Natural killer cell treated with Interleukin-12 subunit alpha and Interleukin-12 subunit beta and Interleukin-15 and Interleukin-18, amount 100 ng/mL, for 72 hours (primary cell): ENCODE measurements at regions not wholly inside any gene's neighbourhood (a gene's known extent, or its start where the extent isn't known, plus 50 kb on each side); places are given as distances from the start of the nearest gene placed in this dataset.

Experiments used
- ATAC-seq, 2 donors: fragments of 150-1000 bp; cut with Tn5 transposase in 1 of 2; sonication (Bioruptor Pico), chemical (Tn5 transposase) in 1 of 2; 2 replicates each; pipeline ENCODE4 v1.10.0; 2021
- DNase-seq: peaks from one replicate; pipeline ENCODE4 v3.0.0; 2022; ENCODE audit warnings: low spot score
- H3K27ac Mint-ChIP-seq, 2 donors: 1 replicate in 1 of 2; 2 replicates in 1 of 2; pipeline ENCODE4 v1.8.0; 2022; ENCODE audit warnings: mixed read lengths in 2 of 2, mild to moderate bottlenecking in 1 of 2, moderate library complexity in 1 of 2
- H3K27me3 Mint-ChIP-seq, 2 donors: 1 replicate in 1 of 2; 2 replicates in 1 of 2; pipeline ENCODE4 v1.8.0; 2022; ENCODE audit warnings: mixed read lengths in 2 of 2
- H3K36me3 Mint-ChIP-seq: one replicate; pipeline ENCODE4 v1.8.0; 2022; ENCODE audit warnings: mixed read lengths
- H3K4me1 Mint-ChIP-seq, 2 donors: 1 replicate in 1 of 2; 2 replicates in 1 of 2; pipeline ENCODE4 v1.8.0; 2022; ENCODE audit warnings: low read depth in 2 of 2, mixed read lengths in 2 of 2, mild to moderate bottlenecking in 1 of 2
- H3K4me3 Mint-ChIP-seq: one replicate; pipeline ENCODE4 v1.8.0; 2022; ENCODE audit warnings: mixed read lengths
- H3K9me3 Mint-ChIP-seq: 2 replicates; pipeline ENCODE4 v1.8.0; 2022; ENCODE audit warnings: mixed read lengths

DNA sequence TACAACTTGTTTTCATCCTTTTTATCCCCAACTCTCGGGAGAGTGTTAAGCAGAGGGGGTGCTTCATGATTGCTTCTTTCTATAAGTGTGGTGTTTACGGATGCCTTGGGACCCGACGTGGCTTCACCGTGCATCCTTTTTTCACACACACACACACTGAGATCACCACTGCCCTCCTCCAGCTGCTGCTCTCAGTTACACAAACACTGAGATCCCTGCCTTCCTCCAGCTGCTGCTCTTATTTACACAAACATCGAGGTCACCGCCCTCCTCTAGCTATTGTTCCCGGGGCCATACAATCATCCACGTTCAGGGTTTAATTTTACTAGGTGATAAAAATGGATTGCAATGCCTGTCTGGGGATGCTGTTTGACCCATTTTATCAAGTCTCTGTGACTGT lies 155.4 kb upstream of the FAM9B start:
- DNase-seq (no peak), ATAC-seq (no peak)
- Mint-ChIP-seq H3K27me3 (peaks cover 0 to 20% of the 10 kb centered on the region in 2 donors), H3K36me3 (no peaks in the 10 kb centered on the region), H3K27ac (no peak overlapping the region), H3K4me1 (peaks cover 0 to 2% of the 10 kb centered on the region in 2 donors), H3K9me3 (no peaks in the 10 kb centered on the region), H3K4me3 (no peak overlapping the region)

DNA sequence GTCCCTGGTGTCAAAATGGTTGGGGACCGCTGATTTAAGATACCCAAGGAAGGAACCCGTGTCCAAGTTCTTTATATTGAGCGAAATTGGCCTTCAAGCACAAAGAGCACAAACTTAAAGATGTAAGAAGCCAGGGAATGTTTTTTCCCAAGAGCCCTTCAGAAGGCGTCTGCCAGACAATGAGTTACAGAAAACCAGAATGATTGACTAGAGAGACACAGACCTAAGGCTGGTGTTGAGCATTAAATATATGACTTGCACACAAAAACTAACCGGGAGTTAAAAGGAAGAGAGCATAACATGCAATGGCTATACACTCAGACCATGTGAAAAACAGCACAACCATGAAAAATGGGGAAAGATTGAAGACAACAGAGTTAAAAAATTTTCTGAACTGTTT lies 157.5 kb upstream of the FAM9B start:
- H3K4me1 Mint-ChIP-seq, result peaks cover 0 to 2% of the 10 kb centered on the region in 2 donors
- H3K27ac Mint-ChIP-seq, result no peak overlapping the region
- H3K36me3 Mint-ChIP-seq, result no peaks in the 10 kb centered on the region
- ATAC-seq (no peak), DNase-seq (no peak)
- no peaks in the 10 kb centered on the region for H3K9me3 Mint-ChIP-seq
- H3K4me3 Mint-ChIP-seq, result no peak overlapping the region
- H3K27me3 Mint-ChIP-seq, result peaks cover 0 to 17% of the 10 kb centered on the region in 2 donors

DNA sequence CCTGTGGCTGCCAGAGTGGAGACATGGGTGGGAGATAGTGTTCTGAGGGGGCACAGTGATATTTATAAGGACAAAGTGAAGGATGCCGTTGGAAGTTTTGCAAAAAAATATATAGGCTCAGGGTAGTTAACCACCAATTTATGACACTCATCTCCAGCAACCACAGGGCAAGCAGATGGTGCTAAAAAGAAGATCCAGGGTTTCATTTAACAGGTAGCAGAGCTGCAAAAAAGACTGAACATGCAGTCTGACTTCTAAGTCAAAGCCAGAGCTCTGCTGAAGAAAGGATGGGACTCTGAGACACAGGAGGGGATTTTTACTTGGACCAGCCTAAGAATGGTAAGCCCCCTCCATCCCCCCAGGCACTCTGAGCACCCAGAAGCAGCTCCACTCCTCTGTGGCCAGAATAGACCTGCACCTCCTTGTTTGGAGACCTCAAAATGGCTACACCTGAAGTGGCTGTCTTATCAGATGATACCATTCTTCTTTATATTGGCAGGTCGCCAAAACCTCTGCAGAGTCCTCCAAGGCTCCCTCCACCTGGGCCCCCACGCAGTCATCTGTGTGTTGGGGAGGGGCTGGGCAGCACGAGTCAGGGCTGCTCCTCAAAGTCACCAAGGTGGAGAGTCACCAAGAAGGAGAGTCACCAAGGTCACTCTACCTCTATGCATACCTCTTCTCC lies 161.4 kb upstream of the FAM9B start:
- no peak overlapping the region for H3K27ac Mint-ChIP-seq
- peaks cover 0 to 2% of the 10 kb centered on the region in 2 donors for H3K4me1 Mint-ChIP-seq
- no peak for ATAC-seq
- no peaks in the 10 kb centered on the region for H3K9me3 Mint-ChIP-seq
- H3K27me3 Mint-ChIP-seq, result peaks cover 0 to 5% of the 10 kb centered on the region in 2 donors
- H3K4me3 Mint-ChIP-seq, result no peak overlapping the region
- no peaks in the 10 kb centered on the region for H3K36me3 Mint-ChIP-seq
- no peak for DNase-seq

DNA sequence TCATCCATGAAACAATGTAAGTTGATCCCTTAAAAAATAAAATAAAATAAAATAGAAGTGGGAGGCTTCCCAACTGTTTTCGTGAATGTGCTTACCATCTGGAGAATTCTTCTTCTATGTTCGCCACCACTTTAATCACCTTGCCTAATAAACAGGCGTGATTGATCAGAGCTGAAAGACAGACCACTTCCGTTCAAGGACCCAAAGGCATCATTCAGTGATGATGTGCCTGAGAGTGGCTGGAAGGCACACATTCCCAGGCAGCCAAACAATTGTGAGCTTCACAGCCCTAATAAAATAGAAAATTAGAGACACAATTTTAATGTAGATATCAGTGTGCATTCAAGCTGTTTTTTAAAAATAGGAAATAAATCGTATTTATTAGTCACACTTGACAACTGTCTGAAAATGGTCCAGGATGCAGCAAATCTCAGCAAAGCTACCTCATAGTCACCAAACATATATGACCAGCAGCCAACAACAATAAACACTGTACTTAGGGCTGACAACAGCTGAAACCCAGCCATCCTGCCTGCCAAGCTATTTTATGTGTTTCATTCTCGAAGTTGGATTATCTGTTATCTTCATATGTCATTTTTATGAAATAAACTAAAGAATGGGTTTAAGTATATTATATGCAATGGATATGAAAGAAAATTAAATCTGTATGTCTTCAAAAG lies 163.2 kb upstream of the FAM9B start:
- Mint-ChIP-seq H3K27me3 (peaks cover 0 to 5% of the 10 kb centered on the region in 2 donors), H3K9me3 (no peaks in the 10 kb centered on the region), H3K4me3 (no peak overlapping the region), H3K36me3 (no peaks in the 10 kb centered on the region), H3K27ac (no peak overlapping the region), H3K4me1 (peaks cover 0 to 2% of the 10 kb centered on the region in 2 donors)
- ATAC-seq (no peak), DNase-seq (no peak)

DNA sequence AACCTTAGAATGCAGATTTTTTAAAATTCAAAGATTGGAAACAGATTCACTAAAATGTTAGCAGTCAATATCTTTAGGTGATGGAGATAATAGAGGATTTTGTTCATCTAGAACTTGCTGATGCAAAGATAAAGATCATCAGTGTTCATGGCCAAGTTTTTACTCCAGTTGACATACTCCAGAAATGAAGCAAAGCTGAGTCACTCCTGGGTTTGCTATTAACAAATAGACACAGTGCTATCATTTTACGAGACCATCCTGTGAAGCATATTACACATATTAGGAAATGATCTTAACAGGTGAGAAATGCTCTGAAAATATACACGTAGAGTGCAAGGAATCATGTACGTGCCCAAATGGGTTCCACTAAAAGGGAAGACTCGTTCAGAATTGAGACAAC lies 170.6 kb upstream of the FAM9B start:
- H3K27ac Mint-ChIP-seq, result peak overlapping the region; percentile 45 to 84
- ATAC-seq (no peak), DNase-seq (no peak)
- no peaks in the 10 kb centered on the region for H3K36me3 Mint-ChIP-seq
- peak overlapping the region; percentile 71 for H3K4me3 Mint-ChIP-seq
- peaks cover 0 to 8% of the 10 kb centered on the region in 2 donors for H3K27me3 Mint-ChIP-seq
- peaks cover 24 to 28% of the 10 kb centered on the region in 2 donors for H3K4me1 Mint-ChIP-seq
- H3K9me3 Mint-ChIP-seq, result peaks cover 3% of the 10 kb centered on the region

DNA sequence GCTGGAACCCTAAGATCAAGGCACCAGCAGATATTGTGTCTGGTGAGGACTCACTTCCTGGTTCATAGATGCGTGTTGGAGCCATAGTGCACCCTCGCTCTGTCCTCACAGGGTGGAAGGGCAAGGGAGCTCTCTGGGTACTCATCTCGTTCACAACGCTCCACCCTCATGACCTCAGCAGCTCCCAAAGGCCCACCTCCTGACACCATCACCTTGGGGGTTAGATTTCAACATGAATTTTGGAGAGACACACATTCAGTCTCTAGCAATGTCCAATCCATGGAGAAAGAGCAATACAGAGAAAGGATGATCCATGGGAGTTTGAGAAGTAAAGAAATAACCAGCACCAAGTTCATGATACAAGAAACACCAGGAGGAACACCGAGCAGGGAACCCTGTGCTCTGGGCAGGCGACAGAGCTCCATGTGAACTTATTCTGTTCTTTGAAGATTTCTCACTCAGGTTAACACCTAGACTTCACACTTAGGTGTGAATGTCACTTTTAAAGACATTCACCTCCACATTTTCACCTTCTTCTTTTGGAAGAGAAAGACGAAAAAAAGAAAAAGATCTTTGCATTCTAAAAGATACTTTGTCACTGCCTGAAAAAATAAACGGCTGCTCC lies 171.8 kb upstream of the FAM9B start:
- ATAC-seq, result peak; percentile 79 to 81
- no peak for DNase-seq
- H3K4me3 Mint-ChIP-seq, result peak overlapping the region; percentile 71

DNA sequence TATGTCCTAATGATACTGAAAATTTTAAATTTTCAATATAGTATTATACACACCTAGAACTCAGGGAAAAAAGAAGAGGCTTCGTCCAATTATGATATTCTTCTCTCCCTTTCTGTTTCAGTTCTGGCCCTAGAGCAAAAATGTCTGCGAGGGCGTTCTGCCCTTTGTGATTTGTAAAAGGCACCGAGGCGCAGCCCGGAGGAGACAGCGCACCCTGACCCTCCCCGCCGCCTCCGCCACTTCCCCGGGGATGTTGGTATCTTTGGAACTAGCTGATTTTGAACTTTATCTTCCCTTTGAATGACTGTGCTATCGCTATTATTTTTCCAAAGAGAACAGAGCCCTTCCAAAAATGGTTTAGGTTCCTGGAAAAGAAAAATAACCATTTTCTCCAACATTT lies 173.2 kb upstream of the FAM9B start:
- Mint-ChIP-seq H3K9me3 (peaks cover 3% of the 10 kb centered on the region), H3K27me3 (peaks cover 0 to 8% of the 10 kb centered on the region in 2 donors), H3K36me3 (no peaks in the 10 kb centered on the region), H3K4me3 (peak overlapping the region; percentile 71), H3K27ac (peak overlapping the region in 1 of 2 donors; percentile 84), H3K4me1 (peaks cover 24 to 28% of the 10 kb centered on the region in 2 donors)
- ATAC-seq, result no peak
- no peak for DNase-seq

More for the DNA sequence above, 171.8 kb upstream of the FAM9B start:
- no peaks in the 10 kb centered on the region for H3K36me3 Mint-ChIP-seq
- H3K27ac Mint-ChIP-seq, result peak overlapping the region; percentile 45 to 84
- peaks cover 24 to 28% of the 10 kb centered on the region in 2 donors for H3K4me1 Mint-ChIP-seq
- H3K27me3 Mint-ChIP-seq, result peaks cover 0 to 8% of the 10 kb centered on the region in 2 donors
- H3K9me3 Mint-ChIP-seq, result peaks cover 3% of the 10 kb centered on the region

DNA sequence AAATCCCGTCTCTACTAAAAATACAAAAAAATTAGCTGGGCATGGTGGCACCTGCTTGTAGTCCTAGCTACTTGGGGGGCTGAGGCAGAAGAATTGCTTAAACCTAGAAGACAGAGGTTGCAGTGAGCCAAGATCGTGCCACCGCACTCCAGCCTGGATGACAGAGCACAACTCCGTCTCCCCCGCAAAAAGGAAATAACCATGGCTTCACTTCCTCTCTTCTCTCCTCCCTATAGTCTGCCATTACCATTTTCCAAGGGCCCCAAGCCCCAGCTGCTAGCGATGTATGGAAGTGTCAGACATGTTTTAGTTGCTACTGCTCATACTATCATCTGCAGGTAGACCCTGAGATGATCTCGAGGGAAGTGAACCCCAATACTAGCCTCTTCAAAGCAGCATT lies 177.3 kb upstream of the FAM9B start:
- H3K36me3 Mint-ChIP-seq, result no peaks in the 10 kb centered on the region
- DNase-seq (no peak), ATAC-seq (no peak)
- H3K27me3 Mint-ChIP-seq, result peaks cover 6 to 10% of the 10 kb centered on the region in 2 donors
- H3K9me3 Mint-ChIP-seq, result no peaks in the 10 kb centered on the region
- H3K27ac Mint-ChIP-seq, result no peak overlapping the region
- peaks cover 6 to 7% of the 10 kb centered on the region in 2 donors for H3K4me1 Mint-ChIP-seq
- no peak overlapping the region for H3K4me3 Mint-ChIP-seq

DNA sequence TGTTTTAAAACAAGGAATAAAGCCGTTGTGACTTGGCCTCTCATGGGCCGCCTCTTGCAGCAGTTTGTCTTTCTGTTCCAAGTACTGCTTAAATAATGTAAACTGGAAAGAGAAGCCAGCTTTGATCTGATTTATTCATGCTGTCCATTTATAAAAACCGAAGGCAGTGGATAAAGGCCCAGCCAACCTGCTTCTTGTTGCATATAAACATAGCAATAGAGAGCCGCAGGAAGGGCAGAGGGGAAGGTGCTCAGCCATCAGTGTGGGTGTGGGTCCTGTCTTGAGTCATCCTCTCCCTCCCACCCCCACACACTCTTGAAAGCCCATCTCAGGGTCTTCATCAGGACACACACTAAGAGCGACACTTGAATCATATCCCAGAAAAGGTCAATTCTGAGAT lies 187.9 kb upstream of the FAM9B start:
- Mint-ChIP-seq H3K36me3 (no peaks in the 10 kb centered on the region), H3K4me3 (no peak overlapping the region), H3K27me3 (peaks cover 0 to 8% of the 10 kb centered on the region in 2 donors), H3K4me1 (no peaks in the 10 kb centered on the region), H3K9me3 (no peaks in the 10 kb centered on the region), H3K27ac (no peak overlapping the region)
- ATAC-seq (no peak), DNase-seq (no peak)

DNA sequence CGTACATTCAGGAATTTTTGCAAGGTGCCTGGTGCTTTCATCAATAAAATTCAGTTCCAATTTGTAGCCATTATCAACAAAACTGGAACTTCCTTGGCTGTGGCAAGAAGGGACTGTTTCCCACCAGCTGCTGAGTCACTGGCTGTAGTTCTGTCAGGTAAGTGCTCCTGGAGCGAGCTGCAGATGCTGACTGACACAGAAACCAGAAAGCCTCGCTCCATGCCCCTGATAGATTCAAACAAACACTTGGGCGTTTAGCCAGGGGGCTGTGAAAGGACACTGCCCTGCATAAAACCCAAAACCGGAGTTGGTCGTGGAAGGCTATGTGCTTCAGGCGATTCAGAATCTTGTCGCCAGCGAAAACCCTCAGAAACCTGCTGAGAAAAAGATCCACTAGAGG lies 188.4 kb upstream of the FAM9B start:
- Mint-ChIP-seq H3K36me3 (no peaks in the 10 kb centered on the region), H3K4me1 (no peaks in the 10 kb centered on the region), H3K27me3 (peaks cover 0 to 8% of the 10 kb centered on the region in 2 donors), H3K4me3 (no peak overlapping the region), H3K27ac (no peak overlapping the region), H3K9me3 (no peaks in the 10 kb centered on the region)
- DNase-seq, result no peak
- ATAC-seq, result no peak

DNA sequence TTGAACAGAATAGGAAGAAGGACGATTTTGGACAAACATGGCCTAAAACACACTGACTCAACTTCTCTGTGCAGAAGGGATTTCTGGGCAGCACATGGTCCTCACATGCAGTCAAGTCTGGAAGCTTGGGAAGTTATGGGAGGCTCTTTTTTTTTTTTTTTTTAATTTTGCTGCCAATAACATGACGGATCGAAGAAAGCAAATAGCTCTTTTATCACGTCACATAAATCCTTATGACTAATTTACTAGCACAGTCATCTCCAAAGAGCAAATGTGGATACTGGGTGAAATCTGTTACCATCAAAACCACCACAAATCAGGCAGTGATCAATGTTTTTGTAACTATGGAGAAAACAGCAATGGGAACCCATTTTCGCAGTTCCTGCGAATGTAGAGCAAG lies 193.3 kb upstream of the FAM9B start:
- H3K27ac Mint-ChIP-seq, result no peak overlapping the region
- H3K27me3 Mint-ChIP-seq, result peaks cover 0 to 11% of the 10 kb centered on the region in 2 donors
- H3K36me3 Mint-ChIP-seq, result no peaks in the 10 kb centered on the region
- no peak overlapping the region for H3K4me3 Mint-ChIP-seq
- peaks cover 4 to 6% of the 10 kb centered on the region in 2 donors for H3K4me1 Mint-ChIP-seq
- DNase-seq (no peak), ATAC-seq (no peak)
- H3K9me3 Mint-ChIP-seq, result peaks cover 4% of the 10 kb centered on the region

DNA sequence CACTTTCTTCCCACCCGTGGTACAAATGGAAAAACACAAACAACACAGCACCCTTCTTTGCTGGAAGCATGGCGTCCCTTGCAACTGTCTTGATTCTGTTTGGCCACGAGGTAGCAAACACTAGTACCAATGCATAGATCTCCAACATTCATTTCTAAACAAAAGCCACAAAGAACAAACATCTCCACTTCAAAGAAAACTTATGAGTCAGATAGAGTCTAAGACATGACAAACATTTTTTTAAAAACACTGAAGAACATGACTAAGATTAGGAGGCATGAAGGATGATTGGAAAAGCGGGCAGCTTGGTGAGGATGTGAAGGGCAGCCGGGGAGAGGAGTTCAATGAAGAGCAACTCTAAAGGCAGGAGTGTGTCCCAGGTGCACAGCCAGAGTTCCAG lies 197.6 kb upstream of the FAM9B start:
- peaks cover 0 to 9% of the 10 kb centered on the region in 2 donors for H3K27me3 Mint-ChIP-seq
- no peak overlapping the region for H3K4me3 Mint-ChIP-seq
- H3K4me1 Mint-ChIP-seq, result peaks cover 4 to 6% of the 10 kb centered on the region in 2 donors
- ATAC-seq (no peak), DNase-seq (no peak)
- peaks cover 4% of the 10 kb centered on the region for H3K9me3 Mint-ChIP-seq
- no peaks in the 10 kb centered on the region for H3K36me3 Mint-ChIP-seq
- H3K27ac Mint-ChIP-seq, result no peak overlapping the region

DNA sequence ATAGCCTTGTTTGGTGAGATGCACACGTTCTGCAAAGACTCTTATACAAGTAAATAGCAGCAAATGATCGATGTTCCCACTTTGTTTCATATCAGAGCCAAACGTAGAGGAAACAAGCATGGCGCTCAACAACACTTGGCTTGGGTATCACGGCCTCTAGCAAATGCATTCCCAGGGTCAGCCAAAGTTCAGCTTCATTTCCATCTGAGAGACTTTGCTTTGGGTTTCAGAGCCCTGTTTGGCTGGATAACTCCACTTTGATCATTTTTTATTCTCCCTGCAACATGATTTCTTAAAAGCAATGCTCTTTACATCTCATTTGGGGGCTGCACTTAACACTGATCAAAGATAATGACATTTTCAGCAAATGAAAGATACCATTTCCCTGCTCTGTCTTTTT lies 199.2 kb upstream of the FAM9B start:
- no peak overlapping the region for H3K4me3 Mint-ChIP-seq
- peaks cover 4% of the 10 kb centered on the region for H3K9me3 Mint-ChIP-seq
- DNase-seq, result no peak
- peaks cover 4 to 6% of the 10 kb centered on the region in 2 donors for H3K4me1 Mint-ChIP-seq
- H3K27me3 Mint-ChIP-seq, result peaks cover 0 to 9% of the 10 kb centered on the region in 2 donors
- H3K36me3 Mint-ChIP-seq, result no peaks in the 10 kb centered on the region
- H3K27ac Mint-ChIP-seq, result no peak overlapping the region
- ATAC-seq, result no peak

DNA sequence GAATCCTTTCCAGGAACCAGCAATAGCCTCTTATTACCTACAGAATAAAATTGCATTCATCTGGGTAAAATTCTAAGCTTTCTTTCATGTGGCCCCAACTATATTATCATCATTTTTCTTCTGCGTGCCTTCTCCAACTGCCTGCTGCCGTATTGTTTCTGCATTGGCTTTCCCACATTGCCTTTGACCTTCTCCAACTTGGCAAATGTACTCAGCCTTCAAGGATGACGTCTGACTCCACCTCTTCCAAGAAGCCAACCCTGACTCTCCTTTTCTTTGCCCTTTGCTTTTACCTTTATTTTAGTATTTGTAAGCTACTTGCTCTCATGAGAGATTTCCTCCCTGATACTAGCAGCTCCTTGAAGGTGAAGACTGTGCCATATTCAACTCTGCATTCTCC lies 200.4 kb upstream of the FAM9B start:
- H3K27me3 Mint-ChIP-seq, result peaks cover 0 to 9% of the 10 kb centered on the region in 2 donors
- H3K4me3 Mint-ChIP-seq, result no peak overlapping the region
- H3K36me3 Mint-ChIP-seq, result no peaks in the 10 kb centered on the region
- peaks cover 4% of the 10 kb centered on the region for H3K9me3 Mint-ChIP-seq
- H3K4me1 Mint-ChIP-seq, result peaks cover 4 to 6% of the 10 kb centered on the region in 2 donors
- ATAC-seq (no peak), DNase-seq (no peak)
- no peak overlapping the region for H3K27ac Mint-ChIP-seq
